ENCODE measurements at regions not wholly inside any gene's neighbourhood (a gene's known extent, or its start where the extent isn't known, plus 50 kb on each side); places are given as distances from the start of the nearest gene placed in this dataset.

DNA sequence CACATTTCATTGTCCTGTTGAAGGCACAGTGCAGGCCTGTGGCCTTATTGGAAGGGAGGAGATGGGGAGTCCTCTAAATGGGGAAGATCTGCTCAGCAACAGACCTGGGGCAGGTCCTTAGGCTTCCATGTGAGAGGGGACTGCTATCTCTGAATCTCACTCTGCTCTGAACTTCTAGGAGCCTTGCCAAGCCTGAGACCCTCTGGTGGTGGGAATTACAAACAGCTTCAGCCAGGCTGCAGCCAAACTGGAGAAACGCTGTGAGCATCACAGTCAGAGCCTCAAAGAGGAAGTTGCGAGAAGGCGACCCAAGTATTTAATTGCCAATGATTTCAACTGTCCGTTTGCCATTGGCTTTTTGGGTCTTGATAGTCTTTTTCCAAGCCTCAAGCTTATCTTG is 66.8 kb upstream of the MC2R start:
- H3K4me3 Mint-ChIP-seq (ENCODE audit: unreplicated experiment) = no peak overlapping the region
- H3K9me3 Mint-ChIP-seq (ENCODE audit: unreplicated experiment) = no peaks in the 10 kb centered on the region
- DNase-seq (ENCODE audit: low spot score) = peak; percentile 29
- TF ChIP-seq, protein P1, sequence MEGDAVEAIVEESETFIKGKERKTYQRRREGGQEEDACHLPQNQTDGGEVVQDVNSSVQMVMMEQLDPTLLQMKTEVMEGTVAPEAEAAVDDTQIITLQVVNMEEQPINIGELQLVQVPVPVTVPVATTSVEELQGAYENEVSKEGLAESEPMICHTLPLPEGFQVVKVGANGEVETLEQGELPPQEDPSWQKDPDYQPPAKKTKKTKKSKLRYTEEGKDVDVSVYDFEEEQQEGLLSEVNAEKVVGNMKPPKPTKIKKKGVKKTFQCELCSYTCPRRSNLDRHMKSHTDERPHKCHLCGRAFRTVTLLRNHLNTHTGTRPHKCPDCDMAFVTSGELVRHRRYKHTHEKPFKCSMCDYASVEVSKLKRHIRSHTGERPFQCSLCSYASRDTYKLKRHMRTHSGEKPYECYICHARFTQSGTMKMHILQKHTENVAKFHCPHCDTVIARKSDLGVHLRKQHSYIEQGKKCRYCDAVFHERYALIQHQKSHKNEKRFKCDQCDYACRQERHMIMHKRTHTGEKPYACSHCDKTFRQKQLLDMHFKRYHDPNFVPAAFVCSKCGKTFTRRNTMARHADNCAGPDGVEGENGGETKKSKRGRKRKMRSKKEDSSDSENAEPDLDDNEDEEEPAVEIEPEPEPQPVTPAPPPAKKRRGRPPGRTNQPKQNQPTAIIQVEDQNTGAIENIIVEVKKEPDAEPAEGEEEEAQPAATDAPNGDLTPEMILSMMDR (IDR thresholded peaks at IDR 0.05; ENCODE audit: unreplicated experiment) = no peak
- no peak overlapping the region for H3K27ac Mint-ChIP-seq (ENCODE audit: unreplicated experiment)
- H3K36me3 Mint-ChIP-seq (ENCODE audit: low read depth, unreplicated experiment) = no peaks in the 10 kb centered on the region
- H3K4me1 Mint-ChIP-seq (ENCODE audit: unreplicated experiment) = no peaks in the 10 kb centered on the region
- no peaks in the 10 kb centered on the region for H3K27me3 Mint-ChIP-seq (ENCODE audit: unreplicated experiment)

DNA sequence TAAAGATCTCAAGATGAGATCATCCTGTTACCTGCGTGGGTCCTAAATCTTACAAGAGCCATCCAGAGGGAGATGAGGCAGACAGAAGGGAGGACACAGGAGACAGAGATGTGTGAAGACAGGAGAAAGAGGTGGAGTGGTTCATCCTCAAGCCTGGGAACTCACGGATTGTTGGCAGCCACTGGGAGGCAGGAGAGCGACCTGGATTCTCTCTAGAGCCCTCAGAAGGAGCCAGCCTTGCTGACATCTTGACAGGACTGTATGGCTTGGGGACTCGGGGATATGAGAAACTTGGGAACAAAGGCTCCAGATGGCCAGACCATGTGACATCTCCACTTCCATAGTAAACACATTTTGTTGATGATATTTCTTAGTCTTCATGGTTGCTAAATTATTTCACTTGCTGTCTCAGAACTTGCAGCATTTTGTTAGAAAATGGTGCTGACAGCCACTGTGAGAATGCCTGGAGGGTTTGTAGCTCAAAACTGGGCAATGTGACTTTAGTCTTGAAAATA is 57.8 kb upstream of the MC2R start:
- no peak overlapping the region for H3K4me3 Mint-ChIP-seq (ENCODE audit: unreplicated experiment)
- TF ChIP-seq, protein P1 (IDR thresholded peaks at IDR 0.05; ENCODE audit: unreplicated experiment) = no peak
- no peaks in the 10 kb centered on the region for H3K27me3 Mint-ChIP-seq (ENCODE audit: unreplicated experiment)
- DNase-seq (ENCODE audit: low spot score) = no peak
- H3K4me1 Mint-ChIP-seq (ENCODE audit: unreplicated experiment) = no peaks in the 10 kb centered on the region
- H3K36me3 Mint-ChIP-seq (ENCODE audit: low read depth, unreplicated experiment) = no peaks in the 10 kb centered on the region
- H3K27ac Mint-ChIP-seq (ENCODE audit: unreplicated experiment) = no peak overlapping the region
- H3K9me3 Mint-ChIP-seq (ENCODE audit: unreplicated experiment) = no peaks in the 10 kb centered on the region

Measured in endothelial cell (in vitro differentiated cells).